GM12878 (cell line): ENCODE measurements at regions not wholly inside any gene's neighbourhood (a gene's known extent, or its start where the extent isn't known, plus 50 kb on each side); places are given as distances from the start of the nearest gene placed in this dataset.

Source experiments
- ATAC-seq: fragments of 200-7000 bp; cut with Tn5 transposase; 3 replicates; pipeline ENCODE4 v1.9.1; 2020; ENCODE audit warnings: mild to moderate bottlenecking, moderate library complexity
- BruUV-seq: library from RNA; stranded (reverse); fragments of 400-500 nt; replicated peaks from 2 replicates; lab custom pipeline; 2021; lab: Mats Ljungman, UMichigan
- CTCF ChIA-PET: fragments of 300-600 bp; sonication (Branson Sonifier 250); formaldehyde crosslinking; extraction: SDS; loops from one replicate; lab custom pipeline; 2021; ENCODE audit warnings: inconsistent platforms; lab: Yijun Ruan, JAX
- POLR2A ChIA-PET: fragments of 350-600 bp; formaldehyde crosslinking; extraction: SDS; loops from one replicate; lab custom pipeline; 2021; ENCODE audit warnings: inconsistent platforms; lab: Charles Lee
- RAD21 ChIA-PET: fragments of 300-600 bp; sonication (Branson Sonifier 250); formaldehyde crosslinking; loops from one replicate; lab custom pipeline; 2023; ENCODE audit warnings: antibody characterized with exemption; ENCODE audit not compliant: unreplicated experiment; lab: Charles Lee
- SMC1A ChIA-PET: fragments of 300-600 bp; sonication (Branson Sonifier 250); formaldehyde crosslinking; loops from one replicate; lab custom pipeline; 2023; ENCODE audit not compliant: unreplicated experiment, uncharacterized antibody; lab: Charles Lee
- DNase-seq: peaks from one replicate; pipeline ENCODE4 v3.0.0-alpha.2; 2011; ENCODE audit warnings: low read depth, low spot score
- FAIRE-seq: peaks from 3 replicates; lab custom pipeline; 2011; peaks lifted over from hg19 to GRCh38; lab: Jason Lieb, UNC
- H2AFZ ChIP-seq: 2 replicates; pipeline ENCODE4 v1.6.0; 2011; ENCODE audit warnings: low read depth, low read length, control low read depth; ENCODE audit not compliant: control insufficient read depth
- H3K27ac ChIP-seq: 2 replicates; pipeline ENCODE4 v1.5.1; 2011; ENCODE audit warnings: control low read depth; ENCODE audit not compliant: control insufficient read depth, insufficient read depth
- H3K27me3 ChIP-seq, 2 experiments: replicated peaks in 1 of 2; 2 replicates each; pipeline versions ENCODE4 v1.6.0 to v1.6.1; 2011; ENCODE audit warnings: low read length in 1 of 2; ENCODE audit not compliant: control insufficient read depth in 2 of 2, insufficient read depth in 2 of 2
- H3K36me3 ChIP-seq, 2 experiments: 2 replicates each; pipeline ENCODE4 v1.5.1; 2011; ENCODE audit warnings: low read length in 1 of 2; ENCODE audit not compliant: control insufficient read depth in 2 of 2, insufficient read depth in 2 of 2
- H3K4me1 ChIP-seq: 2 replicates; pipeline ENCODE4 v1.6.1; 2011; ENCODE audit warnings: mild to moderate bottlenecking, low read length, moderate library complexity, mixed read lengths; ENCODE audit not compliant: control insufficient read depth, insufficient read depth
- H3K4me2 ChIP-seq: 2 replicates; pipeline ENCODE4 v1.6.0; 2011; ENCODE audit warnings: control low read depth; ENCODE audit not compliant: control insufficient read depth, insufficient read depth
- H3K4me3 ChIP-seq: fragments of 200-600 bp; sonication (generic); 2 replicates; pipeline ENCODE4 v1.5.1; 2016
- H3K79me2 ChIP-seq: 2 replicates; pipeline ENCODE4 v1.6.0; 2011; ENCODE audit warnings: low read length; ENCODE audit not compliant: control insufficient read depth, insufficient read depth
- H3K9ac ChIP-seq: 2 replicates; pipeline ENCODE4 v1.8.0; 2011; ENCODE audit warnings: low read length, control low read depth, mixed read lengths; ENCODE audit not compliant: control insufficient read depth, insufficient read depth
- H3K9me3 ChIP-seq: replicated peaks from 3 replicates; pipeline ENCODE4 v1.5.1; 2011; ENCODE audit warnings: mild to moderate bottlenecking, low read length; ENCODE audit not compliant: control insufficient read depth, insufficient read depth
- H4K20me1 ChIP-seq: 2 replicates; pipeline ENCODE4 v1.6.0; 2011; ENCODE audit not compliant: control insufficient read depth, insufficient read depth
- BHLHE40 ChIP-seq, 2 experiments: fragments of 450-650 bp in 1 of 2; IDR thresholded peaks; 2 replicates each; pipeline ENCODE4 v1.6.1; 2011 to 2017; ENCODE audit warnings: low read depth in 2 of 2, borderline replicate concordance in 1 of 2, improper control_type of control experiment in 1 of 2, low read length in 1 of 2, mild to moderate bottlenecking in 1 of 2
- CHD2 ChIP-seq: IDR thresholded peaks from 2 replicates; pipeline ENCODE4 v1.6.1; 2011; ENCODE audit warnings: low read depth, low read length, improper control_type of control experiment, borderline replicate concordance
- CREB1 ChIP-seq: IDR thresholded peaks from 2 replicates; pipeline ENCODE4 v1.6.1; 2012; ENCODE audit warnings: low read depth, mild to moderate bottlenecking, inconsistent platforms
- EED ChIP-seq: sonication (generic); IDR thresholded peaks from 2 replicates; pipeline ENCODE4 v1.6.1; 2016; ENCODE audit warnings: antibody characterized with exemption, low read depth
- FOS ChIP-seq: IDR thresholded peaks from 3 replicates; pipeline ENCODE4 v1.6.1; 2011; ENCODE audit warnings: borderline replicate concordance; ENCODE audit not compliant: insufficient read length; ENCODE audit errors: extremely low read depth
- FOXK2 ChIP-seq: fragments of 450-650 bp; IDR thresholded peaks from 2 replicates; pipeline ENCODE4 v1.6.1; 2017; ENCODE audit warnings: mild to moderate bottlenecking, moderate library complexity
- HDAC2 ChIP-seq: fragments of 200-600 bp; sonication (generic); IDR thresholded peaks from 2 replicates; pipeline ENCODE4 v1.6.1; 2017
- IKZF1 ChIP-seq: fragments of 450-650 bp; conservative IDR thresholded peaks from 2 replicates; pipeline ENCODE4 v1.6.1; 2017; ENCODE audit warnings: antibody characterized with exemption, mild to moderate bottlenecking
- IRF4 ChIP-seq: IDR thresholded peaks from 2 replicates; pipeline ENCODE4 v1.6.1; 2011; ENCODE audit warnings: low read depth, low read length
- JUNB ChIP-seq: IDR thresholded peaks from 2 replicates; pipeline ENCODE4 v1.6.1; 2016; ENCODE audit warnings: antibody characterized with exemption, mild to moderate bottlenecking
- NR2C2 ChIP-seq: IDR thresholded peaks from 2 replicates; pipeline ENCODE4 v1.6.1; 2011; ENCODE audit warnings: borderline replicate concordance, low read depth; ENCODE audit not compliant: control insufficient read depth, insufficient read length
- PAX8 ChIP-seq: fragments of 450-650 bp; IDR thresholded peaks from 2 replicates; pipeline ENCODE4 v1.6.1; 2017; ENCODE audit warnings: mild to moderate bottlenecking, moderate library complexity
- PRDM15 ChIP-seq: fragments of 450-650 bp; formaldehyde crosslinking; IDR thresholded peaks from 2 replicates; pipeline ENCODE4 v1.4.0; 2020; ENCODE audit warnings: mild to moderate bottlenecking, moderate library complexity
- SIN3A ChIP-seq: IDR thresholded peaks from 2 replicates; pipeline ENCODE4 v1.6.1; 2012; ENCODE audit warnings: low read depth, low read length, improper control_type of control experiment
- SIX5 ChIP-seq: IDR thresholded peaks from 2 replicates; pipeline ENCODE4 v1.6.1; 2011; ENCODE audit warnings: mild to moderate bottlenecking, low read depth, low read length, moderate library complexity; ENCODE audit not compliant: severe bottlenecking
- SMC3 ChIP-seq: IDR thresholded peaks from 2 replicates; pipeline ENCODE4 v1.6.1; 2011; ENCODE audit warnings: low read length, improper control_type of control experiment, borderline replicate concordance
- TBL1XR1 ChIP-seq: IDR thresholded peaks from 2 replicates; pipeline ENCODE4 v1.6.1; 2012; ENCODE audit warnings: low read depth, low read length, improper control_type of control experiment
- TCF7 ChIP-seq: IDR thresholded peaks from 2 replicates; pipeline ENCODE4 v1.6.1; 2014; ENCODE audit warnings: antibody characterized with exemption, borderline replicate concordance
- YY1 ChIP-seq: IDR thresholded peaks from 2 replicates; pipeline ENCODE4 v1.6.1; 2011; ENCODE audit warnings: low read depth, mild to moderate bottlenecking, low read length
- ZBTB33 ChIP-seq: fragments of 450-650 bp; IDR thresholded peaks from 2 replicates; pipeline ENCODE4 v1.6.1; 2017; ENCODE audit warnings: mild to moderate bottlenecking
- WGBS: methylation state at CpG from one replicate; pipeline ENCODE4 v1.1.6; 2016; ENCODE audit warnings: low lambda C conversion rate; ENCODE audit not compliant: insufficient replicate concordance, insufficient coverage; ENCODE audit errors: missing lambda C conversion rate; 5-methylcytosine and 5-hydroxymethylcytosine counted together
- in situ Hi-C: fragments of 300-500 bp; cut with MboI; formaldehyde crosslinking; loops from 9 replicates; pipeline ENCODE4 v1.14.3; 2018; ENCODE audit warnings: mixed read lengths
- intact Hi-C: fragments of 100-400 bp; cut with micrococcal nuclease; formaldehyde crosslinking; loops from one replicate; pipeline ENCODE4 v1.14.2; 2022; ENCODE audit not compliant: unreplicated experiment

- no peak overlapping the region for H3K4me3 ChIP-seq
- RAD21 ChIA-PET: no interaction called here
- CTCF ChIA-PET: no interaction called here
- no peaks in the 10 kb centered on the region for H3K27me3 ChIP-seq
- SMC1A ChIA-PET: no interaction called here
- H3K4me1 ChIP-seq: no peaks in the 10 kb centered on the region
- H3K27ac ChIP-seq: no peak overlapping the region
- H4K20me1 ChIP-seq: no peaks in the 10 kb centered on the region
- H3K79me2 ChIP-seq: no peaks in the 10 kb centered on the region
- no peak overlapping the region for H3K4me2 ChIP-seq
- intact Hi-C loops: no loop called here
- H3K9ac ChIP-seq: no peak overlapping the region
- no peak for FAIRE-seq
- POLR2A ChIA-PET: no interaction called here
- H2AFZ ChIP-seq: no peak overlapping the region
- WGBS: 27% methylated on average over 3 of the region's 3 CpGs
- no peaks in the 10 kb centered on the region for H3K36me3 ChIP-seq
- TF ChIP-seq YY1 (no peak), JUNB (no peak), EED (no peak), NR2C2 (no peak), PAX8 (no peak), SIN3A (no peak), CHD2 (no peak), TCF7 (no peak), TBL1XR1 (no peak), CREB1 (no peak), FOXK2 (no peak), BHLHE40 (IDR thresholded peaks at IDR 0.05; ENCODE audit: borderline replicate concordance in 1 of 2, low read depth in 2 of 2, low read length in 1 of 2) (no peak), IKZF1 (no peak), SIX5 (no peak), IRF4 (no peak), FOS (no peak), PRDM15 (no peak), ZBTB33 (no peak), SMC3 (no peak), HDAC2 (no peak)
- TF ChIP-seq, all 136 proteins: peak for 0
- DNase-seq (no peak), ATAC-seq (no peak)
- no TSS peak for BruUV-seq
- in situ Hi-C loops: no loop called here
- H3K9me3 ChIP-seq: no peaks in the 10 kb centered on the region; the same call in 2 of the 3 replicates
Measured at GRCh38 chr16:6427621-6428020, 905.0 kb upstream of the RBFOX1 start.
